GM18867 (cell line): ENCODE measurements at regions not wholly inside any gene's neighbourhood (a gene's known extent, or its start where the extent isn't known, plus 50 kb on each side); places are given as distances from the start of the nearest gene placed in this dataset.
A peak's percentile ranks its signal among the peaks of the same experiment; 100 is the strongest.

Experiments used
- ATAC-seq: cut with Tn5 transposase; IDR thresholded peaks from one replicate; pipeline ENCODE4 v1.9.1; 2021; ENCODE audit warnings: mild to moderate bottlenecking, moderate library complexity; ENCODE audit not compliant: unreplicated experiment

DNA sequence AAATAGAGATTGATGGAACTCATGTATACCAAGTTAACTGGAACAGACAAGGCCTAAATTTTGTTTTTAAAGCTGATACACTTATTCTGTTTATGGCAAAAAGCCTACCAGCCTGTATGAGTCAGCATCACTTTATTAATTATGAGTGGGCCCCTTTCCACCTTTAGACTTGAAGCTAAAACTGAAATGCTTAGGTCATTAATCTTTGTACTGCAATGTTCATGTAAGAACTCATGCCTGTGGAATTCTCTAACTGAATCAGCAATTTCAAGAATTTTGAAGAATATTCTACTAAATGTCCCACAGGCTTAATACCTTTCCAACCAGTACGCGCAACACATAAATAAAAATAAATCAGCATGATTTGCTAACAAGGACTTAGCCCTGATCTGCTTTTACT is 140.2 kb upstream of the PHACTR1 start:
- no peak for ATAC-seq

DNA sequence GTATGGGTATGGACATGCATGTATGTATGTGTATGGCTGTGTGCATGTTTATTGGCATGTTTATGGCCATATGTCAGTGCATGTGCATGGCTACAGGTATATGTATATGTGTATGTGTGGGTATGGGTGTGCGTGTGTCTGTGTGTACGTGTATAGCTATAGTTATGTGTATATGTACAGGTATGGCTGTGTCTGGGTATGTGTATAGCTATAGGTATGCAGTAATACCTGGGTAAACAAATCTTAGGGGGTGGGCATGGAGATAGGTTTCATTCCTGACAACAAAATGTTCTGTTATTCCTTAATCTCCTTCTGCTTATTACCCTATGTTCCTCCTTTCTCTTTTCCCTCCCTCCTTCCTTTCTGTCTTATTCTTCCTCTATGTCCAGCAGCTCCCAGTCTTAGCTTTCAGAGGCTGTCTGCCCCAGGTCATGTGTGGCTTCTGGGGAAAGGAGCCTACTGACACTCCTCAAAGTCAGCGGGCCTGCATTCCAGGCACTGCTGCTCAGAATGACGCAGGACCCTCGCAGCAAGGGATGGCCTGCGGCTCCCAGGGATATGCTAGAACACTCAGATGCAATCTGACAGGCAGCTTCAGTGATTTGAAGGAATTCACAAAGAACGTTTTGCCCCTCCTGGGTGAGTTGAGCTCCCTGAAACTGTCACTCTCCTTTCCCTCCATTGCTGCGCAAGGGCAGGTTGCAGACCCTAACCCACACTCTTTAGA is 139.3 kb upstream of the PHACTR1 start:
- ATAC-seq = no peak

DNA sequence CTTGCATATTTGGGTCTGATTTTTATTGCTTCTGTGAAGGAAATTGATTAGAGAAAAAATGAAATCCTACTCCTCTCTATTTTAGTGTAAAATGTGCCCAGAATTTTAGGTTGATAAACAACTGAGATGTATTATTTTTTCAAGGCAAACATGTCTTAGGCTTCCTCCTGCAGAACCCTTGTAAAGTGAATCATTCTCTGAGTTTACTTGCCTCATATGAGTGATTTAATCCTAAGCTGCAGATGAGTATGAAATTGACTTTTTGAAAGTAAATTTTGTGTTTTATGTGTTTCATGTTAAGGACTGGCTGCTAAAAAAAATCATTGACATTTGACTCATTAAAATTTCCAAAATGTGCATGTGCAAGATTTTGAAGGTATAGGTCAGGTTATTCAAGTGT is 138.5 kb upstream of the PHACTR1 start:
- ATAC-seq = no peak

- no peak for ATAC-seq
Measured at GRCh38 chr6:12578751-12579150, 137.8 kb upstream of the PHACTR1 start.

DNA sequence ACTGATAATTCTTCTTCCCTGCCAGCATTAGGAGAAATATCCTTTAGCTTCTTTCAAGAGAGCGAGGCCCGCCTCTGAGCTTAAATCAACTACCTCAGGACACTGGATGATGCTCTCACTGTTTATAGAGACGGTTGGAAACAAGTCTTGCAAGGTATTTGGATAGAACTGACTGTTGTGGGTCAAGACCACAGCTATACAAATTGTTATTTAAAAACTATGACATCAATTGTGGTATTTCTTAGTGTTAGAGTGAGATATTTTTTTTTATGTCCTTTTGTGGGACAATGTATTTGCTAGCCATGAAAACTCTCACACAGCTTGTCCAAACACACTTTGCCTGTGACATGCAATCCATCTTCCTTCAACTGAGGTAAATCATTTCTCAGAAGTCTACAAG is 136.3 kb upstream of the PHACTR1 start:
- no peak for ATAC-seq

DNA sequence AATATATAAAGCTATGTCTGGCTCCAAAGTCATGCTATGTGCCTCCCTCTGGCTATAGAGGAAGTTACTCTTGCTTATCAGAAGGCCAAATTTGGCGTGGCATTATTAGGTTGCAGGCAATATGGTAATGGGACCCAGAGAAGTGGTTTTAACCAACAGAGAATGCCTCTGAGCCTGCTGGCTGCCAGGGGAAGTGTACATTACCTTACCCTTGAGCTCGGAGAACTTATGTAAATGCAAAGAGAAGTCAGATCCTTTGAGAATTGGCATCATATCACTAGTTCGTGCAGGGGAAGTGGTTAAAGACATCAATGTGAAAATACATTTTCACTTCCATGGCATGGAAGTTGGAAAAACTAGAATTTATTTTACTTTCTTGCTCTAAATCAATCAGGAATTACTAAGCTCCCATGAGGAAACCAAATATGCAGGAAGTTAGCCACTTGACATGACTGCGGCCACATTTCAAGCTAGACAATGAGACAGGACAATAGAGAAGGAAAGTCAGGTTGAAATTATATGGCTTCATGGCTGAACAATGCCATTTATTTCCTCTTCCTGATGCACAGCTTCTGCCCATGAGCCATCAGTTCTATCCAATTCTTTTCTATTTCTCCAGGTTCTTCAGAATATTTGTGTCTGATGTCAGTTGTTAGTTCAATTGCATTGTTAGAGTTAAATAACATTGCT is 134.0 kb upstream of the PHACTR1 start:
- no peak for ATAC-seq

DNA sequence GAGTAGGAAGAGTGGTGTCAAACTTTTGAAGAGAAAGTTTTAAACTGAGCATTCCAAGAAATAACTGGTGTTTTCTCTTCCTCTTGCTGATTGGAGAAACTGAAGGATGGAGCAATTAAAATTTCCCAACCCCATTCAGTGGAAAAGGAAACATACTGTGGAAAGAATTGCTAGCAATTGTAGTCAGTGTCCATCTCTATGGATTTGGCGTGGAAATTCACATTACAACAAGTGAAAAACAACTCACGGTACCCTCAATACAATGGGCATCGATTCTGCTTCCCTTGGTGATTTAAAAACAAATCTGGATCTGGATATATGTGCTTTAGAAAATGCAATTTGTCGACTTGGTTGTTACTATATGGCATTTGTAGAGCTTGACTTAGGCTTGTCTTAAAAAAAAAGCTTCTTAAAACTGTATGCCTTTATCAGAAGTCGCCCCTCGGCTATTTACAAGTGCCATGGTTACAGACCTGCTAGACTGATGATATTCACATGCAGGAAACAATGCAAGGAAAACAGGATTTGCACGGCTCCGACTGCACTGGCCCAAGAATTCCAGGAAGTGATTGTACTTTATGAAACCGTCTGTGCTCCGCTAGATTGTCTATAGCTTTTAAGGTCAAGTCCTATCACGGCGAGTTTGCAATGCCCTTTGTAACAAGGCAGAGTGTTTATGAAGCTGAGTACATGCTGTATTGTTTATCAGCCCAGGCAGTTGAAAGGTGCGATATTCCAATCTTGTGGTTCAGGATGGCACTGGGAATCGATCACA is 131.7 kb upstream of the PHACTR1 start:
- ATAC-seq = no peak

GRCh38 chr6:12585497-12585958 is 131.0 kb upstream of the PHACTR1 start:
- ATAC-seq = no peak

DNA sequence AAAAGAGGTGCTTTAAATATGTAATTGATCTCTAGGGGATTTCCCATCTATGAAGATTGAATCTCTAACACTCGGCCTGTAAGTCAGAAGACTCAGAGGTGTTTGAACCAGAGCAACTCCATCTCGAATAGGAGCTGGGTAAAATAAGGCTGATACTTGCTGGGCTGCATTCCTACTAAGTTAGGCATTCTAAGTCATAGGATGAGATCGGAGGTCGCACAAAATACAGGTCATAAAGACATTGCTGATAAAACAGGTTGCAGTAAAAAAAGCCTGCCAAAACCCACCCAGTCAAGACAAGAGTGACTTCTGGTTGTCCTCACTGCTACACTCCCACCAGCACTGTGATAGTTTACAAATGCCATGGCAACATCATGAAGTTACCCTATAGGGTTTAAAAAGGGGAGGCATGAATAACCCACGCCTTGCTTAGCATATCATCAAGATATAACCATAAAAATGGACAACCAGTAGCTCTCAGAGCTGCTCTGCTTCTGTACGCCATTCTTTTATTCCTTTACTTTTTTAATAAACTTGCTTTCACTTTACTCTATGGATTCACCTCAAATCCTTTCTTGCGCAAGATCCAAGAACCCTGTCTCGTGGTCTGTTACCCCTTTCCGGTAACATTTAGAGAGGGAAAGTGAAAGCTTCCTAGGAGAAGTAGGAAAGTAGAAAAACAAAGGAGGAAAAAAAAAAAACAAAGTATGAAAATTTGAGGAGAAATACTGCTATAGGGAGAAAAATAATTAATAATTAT is 129.7 kb upstream of the PHACTR1 start:
- no peak for ATAC-seq

DNA sequence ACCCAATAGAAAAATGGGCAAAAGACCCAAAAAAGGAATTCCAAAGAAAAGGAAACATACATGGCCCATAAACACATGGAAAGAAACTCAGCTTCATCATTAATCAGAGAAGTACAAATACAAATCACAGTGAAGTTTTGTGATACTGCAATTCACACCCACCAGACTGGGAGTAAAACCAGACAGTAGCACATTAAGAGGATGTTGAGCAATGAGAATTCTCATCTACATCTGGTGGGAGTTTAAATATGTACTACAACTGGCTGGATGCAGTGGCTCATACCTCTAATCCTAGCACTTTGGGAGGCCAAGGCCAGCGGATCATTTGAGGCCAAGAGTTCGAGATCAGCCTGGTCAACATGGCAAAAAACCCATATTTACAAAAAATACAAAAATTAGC is 125.7 kb upstream of the PHACTR1 start:
- ATAC-seq = no peak

DNA sequence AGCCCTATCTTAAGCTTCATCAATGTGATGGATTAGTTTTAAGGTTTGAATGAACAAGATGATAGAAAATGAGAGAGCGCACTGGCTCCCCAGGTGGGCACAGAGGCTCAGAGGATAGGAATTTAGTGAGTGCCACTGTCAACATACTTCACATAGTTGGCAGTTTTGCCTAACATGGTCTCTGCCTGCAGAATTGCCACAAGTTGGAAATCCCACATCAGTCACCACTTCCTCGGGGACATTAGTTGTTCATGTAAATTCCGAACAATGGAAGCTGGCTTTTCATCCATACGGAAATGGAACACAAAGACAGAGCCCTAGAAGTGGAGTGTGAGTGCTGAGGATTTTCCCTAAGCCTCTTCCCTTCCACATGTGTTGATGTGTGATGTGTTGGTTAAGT is 123.9 kb upstream of the PHACTR1 start:
- ATAC-seq = no peak

DNA sequence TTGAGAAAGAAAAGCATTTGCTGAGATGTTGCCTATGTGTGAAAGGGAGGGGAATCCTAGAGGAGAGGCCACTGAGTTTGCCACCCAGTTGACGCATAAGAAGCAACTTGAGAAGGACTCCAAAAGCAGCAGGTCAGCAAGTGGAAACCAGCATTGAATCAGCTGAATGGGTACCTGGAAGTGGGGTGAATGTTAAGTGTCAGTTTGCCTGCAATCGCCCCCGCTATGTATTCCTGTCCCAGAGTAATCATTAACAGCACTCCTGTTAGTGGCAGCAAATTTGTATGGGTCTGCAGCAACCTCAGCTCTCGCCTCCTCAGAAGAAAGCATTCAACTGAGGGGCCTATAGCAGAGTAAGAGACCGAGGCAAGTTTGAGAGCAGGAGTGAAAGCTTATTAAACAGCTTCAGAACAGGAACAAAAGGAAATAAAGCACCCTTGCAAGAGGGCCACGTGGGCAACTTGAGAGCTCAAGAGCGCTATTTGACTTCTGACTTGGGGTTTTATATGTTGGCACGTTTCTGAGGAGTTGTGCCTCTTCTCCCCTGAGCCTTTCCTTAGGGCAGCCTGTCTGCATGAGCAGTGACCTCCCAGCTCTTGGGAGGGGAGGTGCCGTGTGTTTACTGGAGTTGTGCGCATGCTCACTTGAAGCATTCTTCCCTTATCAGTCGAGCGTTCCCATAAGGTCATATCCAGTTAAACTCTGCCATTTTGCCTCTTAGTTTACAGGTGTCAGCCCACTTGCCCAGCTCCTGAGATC is 122.6 kb upstream of the PHACTR1 start:
- ATAC-seq = no peak

DNA sequence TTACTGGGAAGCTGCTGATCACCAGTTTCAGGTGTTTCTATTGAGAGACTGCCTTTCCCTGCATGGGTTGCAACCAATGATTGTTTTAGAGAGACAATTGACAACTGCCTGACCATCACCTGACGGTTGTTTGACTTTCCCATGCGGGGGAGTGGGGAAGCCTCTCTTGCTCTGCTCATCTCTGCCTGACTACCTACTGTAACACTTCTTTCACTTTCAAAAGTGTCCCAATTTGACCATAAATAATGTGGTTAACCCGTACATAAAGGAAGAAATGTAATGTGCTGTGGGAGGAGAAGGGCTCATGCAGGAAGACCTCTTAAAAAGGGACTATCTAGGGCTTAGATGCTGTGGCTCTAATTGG is 122.1 kb upstream of the PHACTR1 start:
- no peak for ATAC-seq

- ATAC-seq = peak; percentile 68
Measured at GRCh38 chr6:12595161-12595811, 121.3 kb upstream of the PHACTR1 start.

- no peak for ATAC-seq
Measured at GRCh38 chr6:12596731-12597130, 119.8 kb upstream of the PHACTR1 start.

DNA sequence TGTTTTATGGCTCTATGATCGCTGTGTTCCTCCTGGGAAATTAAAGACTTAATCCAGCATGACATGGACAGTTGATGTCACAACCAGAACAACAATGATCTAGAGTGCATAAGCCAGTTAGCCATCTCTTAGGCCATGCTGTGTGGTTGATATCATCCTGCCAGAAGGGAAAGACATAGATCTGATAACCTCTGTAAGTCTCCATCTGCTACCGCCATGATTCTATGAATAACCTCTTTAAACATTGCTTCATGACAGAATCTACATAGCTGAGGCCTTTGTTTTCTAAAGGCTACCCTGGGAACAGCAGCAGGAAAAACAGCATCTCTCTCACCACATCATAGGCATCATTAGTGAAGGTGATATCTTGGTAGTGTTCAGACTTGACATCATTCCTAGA is 117.6 kb upstream of the PHACTR1 start:
- ATAC-seq = no peak

DNA sequence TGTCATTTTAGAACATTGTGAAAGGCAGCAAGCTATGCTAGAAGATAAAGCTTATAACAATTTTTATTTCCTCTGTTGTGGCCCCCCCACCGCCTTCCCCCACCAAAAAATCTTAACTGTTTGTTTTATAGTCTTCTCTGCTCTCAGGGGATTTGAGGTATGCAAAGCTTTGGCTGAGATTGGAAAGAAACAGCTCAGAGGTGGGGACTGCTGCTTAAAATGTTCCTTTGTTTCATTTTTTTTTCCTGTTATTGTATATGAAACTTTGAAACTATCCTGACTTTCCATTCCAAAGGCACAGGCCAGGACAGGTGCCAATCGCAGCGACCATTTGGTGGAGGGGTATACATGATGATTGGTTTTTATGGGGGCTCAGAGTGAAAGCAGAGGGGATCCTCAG is 114.7 kb upstream of the PHACTR1 start:
- ATAC-seq = no peak

DNA sequence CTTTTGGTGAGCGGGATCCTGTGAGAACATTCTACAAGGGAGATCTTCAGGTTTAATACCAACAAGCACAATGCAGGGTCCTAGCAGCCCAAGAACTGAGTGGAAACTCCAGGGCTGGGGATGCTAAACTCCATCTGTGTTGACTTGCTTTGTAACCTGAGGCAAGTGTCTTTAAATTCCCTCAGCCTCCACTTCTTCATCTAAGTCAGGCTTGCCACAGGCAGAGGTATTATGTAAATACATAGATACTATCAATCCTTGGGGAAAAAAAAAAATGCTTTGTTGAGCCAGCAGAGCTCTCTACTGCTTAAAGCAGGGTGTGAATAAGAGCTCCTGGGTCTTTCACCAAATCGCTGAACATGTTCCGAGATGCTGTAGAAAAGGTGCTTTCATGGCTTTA is 114.2 kb upstream of the PHACTR1 start:
- ATAC-seq = no peak

GRCh38 chr6:12602951-12603672 is 113.5 kb upstream of the PHACTR1 start:
- ATAC-seq = no peak
